KBM-7 (cell line): ENCODE measurements at regions not wholly inside any gene's neighbourhood (a gene's known extent, or its start where the extent isn't known, plus 50 kb on each side); places are given as distances from the start of the nearest gene placed in this dataset.
"Not testable (repeated sequence)": the region's sequence is repeated elsewhere in the genome, so short reads cannot be mapped to it uniquely, and the experiment has no call there.

Experiments
- DNase-seq: peaks from one replicate; pipeline ENCODE4 v3.0.0-alpha.2; 2015
- in situ Hi-C: fragments of 300-500 bp; cut with MboI; formaldehyde crosslinking; loops from 2 replicates; pipeline ENCODE4 v1.14.3; 2020; ENCODE audit warnings: low sequenced_read_pairs, low pct_unique_long_range_greater_than_20kb, mixed read lengths

GRCh38 chr16:88196471-88197400 is 186.0 kb upstream of the ZNF469 start:
- DNase-seq: no peak
- in situ Hi-C loops: no loop called here

GRCh38 chr16:88197481-88198456 is 185.0 kb upstream of the ZNF469 start:
- in situ Hi-C loops: no loop called here
- DNase-seq: no peak

GRCh38 chr16:88198457-88199295 is 184.1 kb upstream of the ZNF469 start:
- in situ Hi-C loops, DNase-seq: not testable (repeated sequence)

- DNase-seq, in situ Hi-C loops: not testable (repeated sequence)
These were observed 183.2 kb upstream of the ZNF469 start for GRCh38 chr16:88199296-88200153.

- DNase-seq, in situ Hi-C loops: not testable (repeated sequence)
These were observed 182.4 kb upstream of the ZNF469 start for GRCh38 chr16:88200154-88200895.

GRCh38 chr16:88200896-88201185 is 181.9 kb upstream of the ZNF469 start:
- in situ Hi-C loops: no loop called here
- DNase-seq: no peak

- DNase-seq, in situ Hi-C loops: not testable (repeated sequence)
These were observed 181.1 kb upstream of the ZNF469 start for GRCh38 chr16:88201611-88202010.

GRCh38 chr16:88202207-88202745 is 180.5 kb upstream of the ZNF469 start:
- in situ Hi-C loops: no loop called here
- DNase-seq: no peak

GRCh38 chr16:88202856-88203681 is 179.7 kb upstream of the ZNF469 start:
- in situ Hi-C loops, DNase-seq: not testable (repeated sequence)

GRCh38 chr16:88204131-88205110 is 178.3 kb upstream of the ZNF469 start:
- in situ Hi-C loops, DNase-seq: not testable (repeated sequence)

- in situ Hi-C loops, DNase-seq: not testable (repeated sequence)
These were observed 177.3 kb upstream of the ZNF469 start for GRCh38 chr16:88205482-88205881.

GRCh38 chr16:88206006-88206405 is 176.8 kb upstream of the ZNF469 start:
- in situ Hi-C loops, DNase-seq: not testable (repeated sequence)

GRCh38 chr16:88206516-88206915 is 176.2 kb upstream of the ZNF469 start:
- in situ Hi-C loops, DNase-seq: not testable (repeated sequence)

- no peak for DNase-seq
- in situ Hi-C loops: no loop called here
These were observed 174.6 kb upstream of the ZNF469 start for GRCh38 chr16:88208112-88208511.

- DNase-seq, in situ Hi-C loops: not testable (repeated sequence)
These were observed 174.0 kb upstream of the ZNF469 start for GRCh38 chr16:88208776-88209175.
